ENCODE measurements at regions not wholly inside any gene's neighbourhood (a gene's known extent, or its start where the extent isn't known, plus 50 kb on each side); places are given as distances from the start of the nearest gene placed in this dataset.

DNA sequence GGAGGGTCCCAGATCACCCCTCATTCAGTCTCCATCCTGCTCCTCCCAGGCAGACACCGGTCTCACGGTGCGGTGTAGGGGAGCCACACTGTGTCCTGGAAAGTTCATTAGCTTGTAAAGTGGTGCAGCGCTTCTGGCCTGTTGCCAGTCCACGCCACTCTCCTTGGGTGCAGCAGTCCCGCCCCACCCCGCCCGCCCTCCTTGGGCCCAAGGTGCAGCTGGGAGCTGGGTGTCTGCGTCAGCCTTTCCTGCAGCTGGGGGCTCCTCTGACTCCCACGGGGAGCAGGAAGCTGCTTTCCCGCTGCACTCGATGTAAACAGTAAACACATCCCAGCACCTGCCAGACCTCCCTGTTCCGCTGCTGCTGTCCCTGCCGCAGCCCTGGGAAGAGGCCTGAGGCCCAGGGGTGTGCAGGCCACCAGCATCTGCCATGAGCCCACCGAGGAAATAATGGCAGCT is 53.8 kb upstream of the ASB18 start:
- Histone ChIP-seq H3K9me2 (ENCODE audit: insufficient read depth, low read length) (no peaks in the 10 kb centered on the region), H2AFZ (ENCODE audit: low read depth, low read length) (no peak overlapping the region), H3K79me2 (replicated peaks; ENCODE audit: insufficient read depth, low read length) (no peaks in the 10 kb centered on the region), H3K36me3 (ENCODE audit: insufficient read depth, low read length) (no peaks in the 10 kb centered on the region), H3K27ac (ENCODE audit: low read length) (no peak overlapping the region), H3K4me3 (ENCODE audit: low read length) (no peak overlapping the region), H3K4me2 (ENCODE audit: low read length) (no peak overlapping the region), H3K9me3 (ENCODE audit: low read length) (peaks cover 4% of the 10 kb centered on the region), H3K27me3 (ENCODE audit: insufficient read depth, low read depth, low read length) (no peaks in the 10 kb centered on the region), H4K20me1 (ENCODE audit: insufficient read depth) (no peaks in the 10 kb centered on the region), H3K9ac (ENCODE audit: low read length) (no peak overlapping the region), H3F3A (ENCODE audit: insufficient read depth, low read length, poor library complexity, severe bottlenecking) (no peaks in the 10 kb centered on the region)
- TF ChIP-seq, protein P1, sequence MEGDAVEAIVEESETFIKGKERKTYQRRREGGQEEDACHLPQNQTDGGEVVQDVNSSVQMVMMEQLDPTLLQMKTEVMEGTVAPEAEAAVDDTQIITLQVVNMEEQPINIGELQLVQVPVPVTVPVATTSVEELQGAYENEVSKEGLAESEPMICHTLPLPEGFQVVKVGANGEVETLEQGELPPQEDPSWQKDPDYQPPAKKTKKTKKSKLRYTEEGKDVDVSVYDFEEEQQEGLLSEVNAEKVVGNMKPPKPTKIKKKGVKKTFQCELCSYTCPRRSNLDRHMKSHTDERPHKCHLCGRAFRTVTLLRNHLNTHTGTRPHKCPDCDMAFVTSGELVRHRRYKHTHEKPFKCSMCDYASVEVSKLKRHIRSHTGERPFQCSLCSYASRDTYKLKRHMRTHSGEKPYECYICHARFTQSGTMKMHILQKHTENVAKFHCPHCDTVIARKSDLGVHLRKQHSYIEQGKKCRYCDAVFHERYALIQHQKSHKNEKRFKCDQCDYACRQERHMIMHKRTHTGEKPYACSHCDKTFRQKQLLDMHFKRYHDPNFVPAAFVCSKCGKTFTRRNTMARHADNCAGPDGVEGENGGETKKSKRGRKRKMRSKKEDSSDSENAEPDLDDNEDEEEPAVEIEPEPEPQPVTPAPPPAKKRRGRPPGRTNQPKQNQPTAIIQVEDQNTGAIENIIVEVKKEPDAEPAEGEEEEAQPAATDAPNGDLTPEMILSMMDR (IDR thresholded peaks at IDR 0.05; ENCODE audit: poor library complexity, severe bottlenecking): no peak
- TF ChIP-seq EP300 (conservative IDR thresholded peaks at IDR 0.05; ENCODE audit: poor library complexity, severe bottlenecking) (no peak), POLR2AphosphoS5 (IDR thresholded peaks at IDR 0.05) (no peak), RAD21 (conservative IDR thresholded peaks at IDR 0.05) (no peak), EZH2 (IDR thresholded peaks at IDR 0.05; ENCODE audit: borderline replicate concordance, insufficient read depth, low read length, poor library complexity, severe bottlenecking) (no peak), SMC3 (conservative IDR thresholded peaks at IDR 0.05; ENCODE audit: poor library complexity) (no peak)

DNA sequence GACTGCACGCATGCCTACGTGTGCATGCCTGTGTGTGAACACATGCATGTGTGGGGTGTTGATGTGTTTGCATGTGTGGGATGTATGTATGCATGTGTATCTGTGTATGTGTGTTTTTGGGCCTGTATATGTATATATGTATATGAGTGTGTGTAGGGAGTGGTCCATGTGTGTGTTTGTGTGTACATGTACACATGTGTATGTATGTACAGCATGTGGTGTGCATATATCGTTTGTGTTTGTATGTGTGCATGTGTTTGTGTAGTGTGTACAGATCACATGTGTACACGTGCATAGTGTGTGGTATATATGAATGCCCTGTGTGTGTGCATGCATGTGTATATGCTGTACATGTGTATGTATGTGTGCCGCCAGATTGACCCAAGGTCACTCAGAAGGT is 54.2 kb upstream of the ASB18 start:
- no peak overlapping the region for H3K9ac ChIP-seq (ENCODE audit: low read length)
- TF ChIP-seq SMC3 (conservative IDR thresholded peaks at IDR 0.05; ENCODE audit: poor library complexity): no peak
- TF ChIP-seq EZH2 (IDR thresholded peaks at IDR 0.05; ENCODE audit: borderline replicate concordance, insufficient read depth, low read length, poor library complexity, severe bottlenecking): no peak
- TF ChIP-seq TAF1 (IDR thresholded peaks at IDR 0.05; ENCODE audit: low read depth): no peak
- TF ChIP-seq POLR2AphosphoS5 (IDR thresholded peaks at IDR 0.05): no peak
- TF ChIP-seq, protein P1 (IDR thresholded peaks at IDR 0.05; ENCODE audit: poor library complexity, severe bottlenecking): no peak
- no peak for TF ChIP-seq MXI1 (conservative IDR thresholded peaks at IDR 0.05; ENCODE audit: poor library complexity, severe bottlenecking)
- TF ChIP-seq RAD21 (conservative IDR thresholded peaks at IDR 0.05): no peak
- TF ChIP-seq, protein P2, sequence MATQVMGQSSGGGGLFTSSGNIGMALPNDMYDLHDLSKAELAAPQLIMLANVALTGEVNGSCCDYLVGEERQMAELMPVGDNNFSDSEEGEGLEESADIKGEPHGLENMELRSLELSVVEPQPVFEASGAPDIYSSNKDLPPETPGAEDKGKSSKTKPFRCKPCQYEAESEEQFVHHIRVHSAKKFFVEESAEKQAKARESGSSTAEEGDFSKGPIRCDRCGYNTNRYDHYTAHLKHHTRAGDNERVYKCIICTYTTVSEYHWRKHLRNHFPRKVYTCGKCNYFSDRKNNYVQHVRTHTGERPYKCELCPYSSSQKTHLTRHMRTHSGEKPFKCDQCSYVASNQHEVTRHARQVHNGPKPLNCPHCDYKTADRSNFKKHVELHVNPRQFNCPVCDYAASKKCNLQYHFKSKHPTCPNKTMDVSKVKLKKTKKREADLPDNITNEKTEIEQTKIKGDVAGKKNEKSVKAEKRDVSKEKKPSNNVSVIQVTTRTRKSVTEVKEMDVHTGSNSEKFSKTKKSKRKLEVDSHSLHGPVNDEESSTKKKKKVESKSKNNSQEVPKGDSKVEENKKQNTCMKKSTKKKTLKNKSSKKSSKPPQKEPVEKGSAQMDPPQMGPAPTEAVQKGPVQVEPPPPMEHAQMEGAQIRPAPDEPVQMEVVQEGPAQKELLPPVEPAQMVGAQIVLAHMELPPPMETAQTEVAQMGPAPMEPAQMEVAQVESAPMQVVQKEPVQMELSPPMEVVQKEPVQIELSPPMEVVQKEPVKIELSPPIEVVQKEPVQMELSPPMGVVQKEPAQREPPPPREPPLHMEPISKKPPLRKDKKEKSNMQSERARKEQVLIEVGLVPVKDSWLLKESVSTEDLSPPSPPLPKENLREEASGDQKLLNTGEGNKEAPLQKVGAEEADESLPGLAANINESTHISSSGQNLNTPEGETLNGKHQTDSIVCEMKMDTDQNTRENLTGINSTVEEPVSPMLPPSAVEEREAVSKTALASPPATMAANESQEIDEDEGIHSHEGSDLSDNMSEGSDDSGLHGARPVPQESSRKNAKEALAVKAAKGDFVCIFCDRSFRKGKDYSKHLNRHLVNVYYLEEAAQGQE (IDR thresholded peaks at IDR 0.05; ENCODE audit: borderline replicate concordance): no peak
- H2AFZ ChIP-seq (ENCODE audit: low read depth, low read length): no peak overlapping the region
- H3K9me2 ChIP-seq (ENCODE audit: insufficient read depth, low read length): no peaks in the 10 kb centered on the region
- H3K9me3 ChIP-seq (ENCODE audit: low read length): peaks cover 4% of the 10 kb centered on the region
- H4K20me1 ChIP-seq (ENCODE audit: insufficient read depth): no peaks in the 10 kb centered on the region
- no peaks in the 10 kb centered on the region for H3K27me3 ChIP-seq (ENCODE audit: insufficient read depth, low read depth, low read length)
- no peak overlapping the region for H3K27ac ChIP-seq (ENCODE audit: low read length)
- H3F3A ChIP-seq (ENCODE audit: insufficient read depth, low read length, poor library complexity, severe bottlenecking): no peaks in the 10 kb centered on the region
- no peaks in the 10 kb centered on the region for H3K79me2 ChIP-seq (replicated peaks; ENCODE audit: insufficient read depth, low read length)
- no peak overlapping the region for H3K4me2 ChIP-seq (ENCODE audit: low read length)
- H3K4me3 ChIP-seq (ENCODE audit: low read length): no peak overlapping the region
- no peaks in the 10 kb centered on the region for H3K36me3 ChIP-seq (ENCODE audit: insufficient read depth, low read length)

Measured in neural cell (in vitro differentiated cells).